ENCODE measurements at regions not wholly inside any gene's neighbourhood (a gene's known extent, or its start where the extent isn't known, plus 50 kb on each side); places are given as distances from the start of the nearest gene placed in this dataset.

- Histone ChIP-seq H3K4me3 (ENCODE audit: low read length) (no peak overlapping the region), H3F3A (ENCODE audit: insufficient read depth, low read length, poor library complexity, severe bottlenecking) (no peaks in the 10 kb centered on the region), H3K79me2 (replicated peaks; ENCODE audit: insufficient read depth, low read length) (no peaks in the 10 kb centered on the region), H3K9ac (ENCODE audit: low read length) (no peak overlapping the region), H4K20me1 (ENCODE audit: insufficient read depth) (no peaks in the 10 kb centered on the region), H3K36me3 (ENCODE audit: insufficient read depth, low read length) (no peaks in the 10 kb centered on the region), H3K4me2 (ENCODE audit: low read length) (no peak overlapping the region), H3K9me2 (ENCODE audit: insufficient read depth, low read length) (no peaks in the 10 kb centered on the region), H2AFZ (ENCODE audit: low read depth, low read length) (no peak overlapping the region), H3K9me3 (ENCODE audit: low read length) (no peaks in the 10 kb centered on the region), H3K27ac (ENCODE audit: low read length) (no peak overlapping the region), H3K27me3 (ENCODE audit: insufficient read depth, low read depth, low read length) (no peaks in the 10 kb centered on the region)
- no peak for TF ChIP-seq EZH2 (IDR thresholded peaks at IDR 0.05; ENCODE audit: borderline replicate concordance, insufficient read depth, low read length, poor library complexity, severe bottlenecking)
- TF ChIP-seq EP300 (conservative IDR thresholded peaks at IDR 0.05; ENCODE audit: poor library complexity, severe bottlenecking) = no peak
- TF ChIP-seq TAF1 (IDR thresholded peaks at IDR 0.05; ENCODE audit: low read depth) = no peak
- no peak for TF ChIP-seq SMC3 (conservative IDR thresholded peaks at IDR 0.05; ENCODE audit: poor library complexity)
- TF ChIP-seq POLR2AphosphoS5 (IDR thresholded peaks at IDR 0.05) = no peak
- no peak for TF ChIP-seq RAD21 (conservative IDR thresholded peaks at IDR 0.05)
- no peak for TF ChIP-seq MXI1 (conservative IDR thresholded peaks at IDR 0.05; ENCODE audit: poor library complexity, severe bottlenecking)
- TF ChIP-seq REST (IDR thresholded peaks at IDR 0.05; ENCODE audit: borderline replicate concordance) = no peak
- TF ChIP-seq CTCF (IDR thresholded peaks at IDR 0.05; ENCODE audit: poor library complexity, severe bottlenecking) = no peak
Measured at GRCh38 chr14:25267186-25267585, 217.2 kb upstream of the STXBP6 start.

GRCh38 chr14:25259470-25259869, 209.5 kb upstream of the STXBP6 start:
- no peak overlapping the region for H3K4me3 ChIP-seq (ENCODE audit: low read length)

More at GRCh38 chr14:25259470-25259869, 209.5 kb upstream of the STXBP6 start:
- Histone ChIP-seq H3K36me3 (ENCODE audit: insufficient read depth, low read length) (no peaks in the 10 kb centered on the region), H3K79me2 (replicated peaks; ENCODE audit: insufficient read depth, low read length) (no peaks in the 10 kb centered on the region), H3K27me3 (ENCODE audit: insufficient read depth, low read depth, low read length) (no peaks in the 10 kb centered on the region), H3F3A (ENCODE audit: insufficient read depth, low read length, poor library complexity, severe bottlenecking) (no peaks in the 10 kb centered on the region), H3K9ac (ENCODE audit: low read length) (no peak overlapping the region), H3K9me2 (ENCODE audit: insufficient read depth, low read length) (no peaks in the 10 kb centered on the region), H2AFZ (ENCODE audit: low read depth, low read length) (no peak overlapping the region), H3K4me2 (ENCODE audit: low read length) (no peak overlapping the region), H4K20me1 (ENCODE audit: insufficient read depth) (no peaks in the 10 kb centered on the region), H3K9me3 (ENCODE audit: low read length) (no peaks in the 10 kb centered on the region), H3K27ac (ENCODE audit: low read length) (no peak overlapping the region)
- no peak for TF ChIP-seq EP300 (conservative IDR thresholded peaks at IDR 0.05; ENCODE audit: poor library complexity, severe bottlenecking)
- TF ChIP-seq EZH2 (IDR thresholded peaks at IDR 0.05; ENCODE audit: borderline replicate concordance, insufficient read depth, low read length, poor library complexity, severe bottlenecking) = no peak
- no peak for TF ChIP-seq SMC3 (conservative IDR thresholded peaks at IDR 0.05; ENCODE audit: poor library complexity)
- TF ChIP-seq MXI1 (conservative IDR thresholded peaks at IDR 0.05; ENCODE audit: poor library complexity, severe bottlenecking) = no peak
- no peak for TF ChIP-seq REST (IDR thresholded peaks at IDR 0.05; ENCODE audit: borderline replicate concordance)
- no peak for TF ChIP-seq TAF1 (IDR thresholded peaks at IDR 0.05; ENCODE audit: low read depth)
- TF ChIP-seq POLR2AphosphoS5 (IDR thresholded peaks at IDR 0.05) = no peak
